HepG2 (cell line): ENCODE measurements at regions not wholly inside any gene's neighbourhood (a gene's known extent, or its start where the extent isn't known, plus 50 kb on each side); places are given as distances from the start of the nearest gene placed in this dataset.

Source experiments
- ATAC-seq: fragments of 200-7000 bp; cut with Tn5 transposase; 3 replicates; pipeline ENCODE4 v1.9.1; 2020; ENCODE audit warnings: mild to moderate bottlenecking, moderate library complexity
- BruUV-seq: library from RNA; stranded (reverse); fragments of 400-500 nt; replicated peaks from 2 replicates; lab custom pipeline; 2021; lab: Mats Ljungman, UMichigan
- CTCF ChIA-PET: fragments of 300-600 bp; formaldehyde crosslinking; extraction: SDS; loops from one replicate; lab custom pipeline; 2021; ENCODE audit warnings: low total read pairs, inconsistent platforms, low intra/inter-chr PET ratio; lab: Yijun Ruan, JAX
- POLR2A ChIA-PET: fragments of 350-600 bp; sonication (Branson Sonifier 250); formaldehyde crosslinking; loops from one replicate; lab custom pipeline; 2020; ENCODE audit warnings: antibody characterized with exemption, inconsistent platforms; lab: Yijun Ruan, JAX
- DNase-seq: peaks from one replicate; pipeline ENCODE4 v3.0.0-alpha.2; 2015; ENCODE audit warnings: low spot score
- FAIRE-seq: peaks from 3 replicates; lab custom pipeline; 2011; peaks lifted over from hg19 to GRCh38; lab: Jason Lieb, UNC
- H2AFZ ChIP-seq: one replicate; pipeline ENCODE4 v1.6.1; 2011; ENCODE audit warnings: low read length, inconsistent platforms
- H3K27ac ChIP-seq: fragments of 300-600 bp; 3 replicates; pipeline ENCODE4 v1.8.0; 2011; ENCODE audit warnings: mixed run types, mild to moderate bottlenecking, mixed read lengths, low read length, inconsistent platforms; ENCODE audit not compliant: insufficient read depth; ENCODE audit errors: extremely low read length
- H3K27me3 ChIP-seq, 2 experiments: fragments of 200-600 bp in 1 of 2; 2 replicates in 1 of 2; 3 replicates in 1 of 2; pipeline versions ENCODE4 v1.6.0 to v1.8.0; 2011; ENCODE audit warnings: low read length in 2 of 2, mild to moderate bottlenecking in 2 of 2, moderate library complexity in 2 of 2, inconsistent platforms in 1 of 2; ENCODE audit not compliant: insufficient read depth in 2 of 2, control insufficient read depth in 1 of 2
- H3K36me3 ChIP-seq, 2 experiments: fragments of 200-600 bp in 1 of 2; replicated peaks in 1 of 2; 2 replicates in 1 of 2; 3 replicates in 1 of 2; pipeline versions ENCODE4 v1.5.1 to v1.8.0; 2011; ENCODE audit warnings: low read length in 2 of 2, inconsistent platforms in 1 of 2; ENCODE audit not compliant: insufficient read depth in 2 of 2, control insufficient read depth in 1 of 2
- H3K4me1 ChIP-seq: 2 replicates; pipeline ENCODE4 v1.5.1; 2012; ENCODE audit warnings: low read length, inconsistent platforms; ENCODE audit not compliant: insufficient read depth
- H3K4me2 ChIP-seq: 2 replicates; pipeline ENCODE4 v1.6.0; 2011; ENCODE audit warnings: low read depth, low read length, inconsistent platforms
- H3K4me3 ChIP-seq, 3 experiments: fragments of 200-600 bp in 1 of 3; sonication (generic), shearing (Covaris generic) in 1 of 3; replicated peaks in 1 of 3; 2 replicates each; pipeline ENCODE4 v1.5.1; 2011 to 2016; ENCODE audit warnings: low read length in 3 of 3, inconsistent platforms in 2 of 3, low read depth in 2 of 3, mild to moderate bottlenecking in 2 of 3, control low read depth in 1 of 3, mixed read lengths in 1 of 3; ENCODE audit not compliant: insufficient read depth in 1 of 3
- H3K79me2 ChIP-seq: one replicate; pipeline ENCODE4 v1.6.1; 2011; ENCODE audit warnings: low read length, inconsistent platforms; ENCODE audit not compliant: insufficient read depth
- H3K9ac ChIP-seq: 2 replicates; pipeline ENCODE4 v1.6.0; 2011; ENCODE audit warnings: mild to moderate bottlenecking, low read depth, low read length, inconsistent platforms; ENCODE audit not compliant: insufficient read depth
- H3K9me3 ChIP-seq: 2 replicates; pipeline ENCODE4 v1.5.1; 2012; ENCODE audit warnings: mild to moderate bottlenecking, low read length
- H4K20me1 ChIP-seq: 2 replicates; pipeline ENCODE4 v1.6.0; 2011; ENCODE audit warnings: inconsistent platforms, mild to moderate bottlenecking, low read length, moderate library complexity; ENCODE audit not compliant: insufficient read depth
- ATF7 ChIP-seq, 2 experiments: fragments of 450-650 bp in 1 of 2; sonication (generic) in 1 of 2; formaldehyde crosslinking in 1 of 2; IDR thresholded peaks; 2 replicates each; pipeline versions ENCODE4 v1.4.0 to v1.6.1; 2016 to 2020; ENCODE audit warnings: antibody characterized with exemption in 1 of 2, mild to moderate bottlenecking in 1 of 2, missing genetic modification reagents in 1 of 2
- CAMTA2 ChIP-seq: sonication (generic); formaldehyde crosslinking; IDR thresholded peaks from 2 replicates; pipeline ENCODE4 v1.4.0; 2020; ENCODE audit warnings: mild to moderate bottlenecking, missing genetic modification reagents, borderline replicate concordance
- MZF1 ChIP-seq: sonication (generic); formaldehyde crosslinking; IDR thresholded peaks from 2 replicates; pipeline ENCODE4 v1.8.1; 2023; ENCODE audit warnings: mild to moderate bottlenecking, missing genetic modification reagents, borderline replicate concordance
- ZNF260 ChIP-seq: sonication (generic); formaldehyde crosslinking; IDR thresholded peaks from 2 replicates; pipeline ENCODE4 v1.4.0; 2020; ENCODE audit warnings: missing genetic modification reagents, low read depth, mild to moderate bottlenecking, borderline replicate concordance
- ZNF354B ChIP-seq: sonication (generic); formaldehyde crosslinking; IDR thresholded peaks from 2 replicates; pipeline ENCODE4 v1.8.0; 2022; ENCODE audit warnings: mild to moderate bottlenecking, missing genetic modification reagents
- ZNF432 ChIP-seq: sonication (generic); formaldehyde crosslinking; IDR thresholded peaks from 2 replicates; pipeline ENCODE4 v1.5.0; 2020; ENCODE audit warnings: missing genetic modification reagents, mild to moderate bottlenecking, borderline replicate concordance
- ZNF720 ChIP-seq: sonication (generic); formaldehyde crosslinking; IDR thresholded peaks from 2 replicates; pipeline ENCODE4 v1.4.0; 2020; ENCODE audit warnings: missing genetic modification reagents
- WGBS: methylation state at CpG from one replicate; pipeline ENCODE4 v1.1.6; 2017; ENCODE audit warnings: low lambda C conversion rate; 5-methylcytosine and 5-hydroxymethylcytosine counted together
- in situ Hi-C: cut with HindIII; loops from 2 replicates; pipeline ENCODE4 v1.10.0; 2017; ENCODE audit warnings: low pct_unique_long_range_greater_than_20kb; ENCODE audit not compliant: extremely low pct_ligation_motif_present
- intact Hi-C: fragments of 100-400 bp; cut with micrococcal nuclease; formaldehyde crosslinking; loops from one replicate; pipeline ENCODE4 v1.10.0; 2022; ENCODE audit not compliant: unreplicated experiment
- TF ChIP-seq, protein P1 (sequence below): sonication (generic); formaldehyde crosslinking; conservative IDR thresholded peaks from 2 replicates; pipeline ENCODE4 v1.8.1; 2023; ENCODE audit warnings: missing genetic modification reagents
- TF ChIP-seq, protein P2 (sequence below): sonication (generic); formaldehyde crosslinking; conservative IDR thresholded peaks from 2 replicates; pipeline ENCODE4 v1.8.0; 2022; ENCODE audit warnings: mild to moderate bottlenecking, moderate library complexity, missing genetic modification reagents
- TF ChIP-seq, protein P3 (sequence below): sonication (generic); formaldehyde crosslinking; IDR thresholded peaks from 2 replicates; pipeline ENCODE4 v1.5.0; 2020; ENCODE audit warnings: missing genetic modification reagents
- TF ChIP-seq, protein P4 (sequence below): sonication (generic); formaldehyde crosslinking; IDR thresholded peaks from 2 replicates; pipeline ENCODE4 v1.4.0; 2020; ENCODE audit warnings: missing genetic modification reagents

DNA sequence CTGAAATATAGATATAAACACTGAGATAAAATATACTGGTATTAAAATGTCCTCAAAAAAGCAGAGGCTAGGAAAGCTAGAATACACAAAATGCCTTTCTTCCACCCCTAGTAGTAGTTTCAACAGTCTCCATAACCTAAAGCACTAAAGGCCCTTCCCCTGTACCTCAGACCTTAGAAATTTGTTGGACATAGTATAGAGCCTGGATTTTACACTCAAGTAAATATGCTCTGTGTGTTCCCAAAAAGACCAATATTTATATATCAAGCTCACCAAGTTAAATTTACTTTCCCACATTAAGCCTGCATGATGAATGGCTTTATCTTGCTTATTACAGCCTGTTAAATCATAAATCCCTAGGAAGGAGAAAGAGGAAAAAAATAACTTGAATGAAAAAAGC is 378.7 kb upstream of the AZI2 start:
- in situ Hi-C loops: no loop called here
- no peak overlapping the region for H3K9ac ChIP-seq
- TF ChIP-seq ZNF720 (no peak), ZNF260 (CRISPR knock-in tag) (no peak), ZNF432 (CRISPR knock-in tag) (no peak), ZNF354B (CRISPR knock-in tag) (no peak), MZF1 (CRISPR knock-in tag) (no peak), ATF7 (IDR thresholded peaks at IDR 0.05) (no peak), ATF7 (CRISPR knock-in tag; IDR thresholded peaks at IDR 0.05) (no peak)
- TF ChIP-seq, protein P1, sequence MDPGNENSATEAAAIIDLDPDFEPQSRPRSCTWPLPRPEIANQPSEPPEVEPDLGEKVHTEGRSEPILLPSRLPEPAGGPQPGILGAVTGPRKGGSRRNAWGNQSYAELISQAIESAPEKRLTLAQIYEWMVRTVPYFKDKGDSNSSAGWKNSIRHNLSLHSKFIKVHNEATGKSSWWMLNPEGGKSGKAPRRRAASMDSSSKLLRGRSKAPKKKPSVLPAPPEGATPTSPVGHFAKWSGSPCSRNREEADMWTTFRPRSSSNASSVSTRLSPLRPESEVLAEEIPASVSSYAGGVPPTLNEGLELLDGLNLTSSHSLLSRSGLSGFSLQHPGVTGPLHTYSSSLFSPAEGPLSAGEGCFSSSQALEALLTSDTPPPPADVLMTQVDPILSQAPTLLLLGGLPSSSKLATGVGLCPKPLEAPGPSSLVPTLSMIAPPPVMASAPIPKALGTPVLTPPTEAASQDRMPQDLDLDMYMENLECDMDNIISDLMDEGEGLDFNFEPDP (CRISPR knock-in tag): no peak
- H3K4me3 ChIP-seq: no peak overlapping the region
- no peak for DNase-seq
- 0 out of 2 replicates have a peak, but pooled peaks cover 8% of the 10 kb centered on the region for H3K9me3 ChIP-seq
- H2AFZ ChIP-seq: no peak overlapping the region
- ChIA-PET POLR2A (no interaction called here), CTCF (interaction anchor here (1.1 kb wide), 1 partner anchor 251 kb away, joined by 3 read pairs; no protein-coding TSS in a partner anchor)
- H3K79me2 ChIP-seq: no peaks in the 10 kb centered on the region
- no peak for ATAC-seq
- H4K20me1 ChIP-seq: no peaks in the 10 kb centered on the region
- intact Hi-C loops: loop anchor here (1.0 kb wide), 2 partner anchors 60 to 251 kb away; no protein-coding TSS in a partner anchor
- H3K36me3 ChIP-seq: no peaks in the 10 kb centered on the region
- H3K27ac ChIP-seq: no peak overlapping the region
- no TSS peak for BruUV-seq
- H3K27me3 ChIP-seq: no peaks in the 10 kb centered on the region
- no peak for FAIRE-seq
- no peaks in the 10 kb centered on the region for H3K4me1 ChIP-seq
- no peak overlapping the region for H3K4me2 ChIP-seq

DNA sequence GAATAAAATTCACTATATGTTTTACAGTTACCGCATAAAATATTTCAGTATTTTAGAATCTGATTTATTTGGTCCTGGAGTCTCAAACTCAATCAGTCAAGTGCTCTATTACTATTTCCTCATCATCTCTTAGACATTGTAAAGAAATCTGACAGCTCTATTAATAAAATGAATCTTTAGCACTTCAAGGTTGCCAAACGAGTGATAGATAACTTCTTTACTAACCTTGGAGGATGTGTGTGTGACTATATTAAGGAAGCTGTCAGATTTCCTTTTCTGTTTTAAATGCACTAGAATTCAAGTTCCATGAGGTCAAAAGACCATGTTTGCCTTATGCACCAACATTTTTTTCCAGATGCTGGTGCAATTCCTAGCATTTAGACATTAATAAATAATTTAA is 389.8 kb upstream of the AZI2 start:
- no peak for DNase-seq
- H4K20me1 ChIP-seq: no peaks in the 10 kb centered on the region
- no peaks in the 10 kb centered on the region for H3K36me3 ChIP-seq
- no peak overlapping the region for H2AFZ ChIP-seq
- BruUV-seq: no TSS peak
- peaks cover 18% of the 10 kb centered on the region for H3K9me3 ChIP-seq
- 3% methylated on average over 2 of the region's 2 CpGs for WGBS
- intact Hi-C loops (no loop called here), in situ Hi-C loops (no loop called here)
- ChIA-PET CTCF (no interaction called here), POLR2A (no interaction called here)
- H3K27me3 ChIP-seq: no peaks in the 10 kb centered on the region
- H3K27ac ChIP-seq: no peak overlapping the region
- FAIRE-seq: no peak
- H3K4me1 ChIP-seq: no peaks in the 10 kb centered on the region
- no peak overlapping the region for H3K4me2 ChIP-seq
- no peak overlapping the region for H3K4me3 ChIP-seq
- no peaks in the 10 kb centered on the region for H3K79me2 ChIP-seq
- ATAC-seq: no peak
- H3K9ac ChIP-seq: no peak overlapping the region
- no peak for TF ChIP-seq CAMTA2 (CRISPR knock-in tag)
- TF ChIP-seq, protein P2, sequence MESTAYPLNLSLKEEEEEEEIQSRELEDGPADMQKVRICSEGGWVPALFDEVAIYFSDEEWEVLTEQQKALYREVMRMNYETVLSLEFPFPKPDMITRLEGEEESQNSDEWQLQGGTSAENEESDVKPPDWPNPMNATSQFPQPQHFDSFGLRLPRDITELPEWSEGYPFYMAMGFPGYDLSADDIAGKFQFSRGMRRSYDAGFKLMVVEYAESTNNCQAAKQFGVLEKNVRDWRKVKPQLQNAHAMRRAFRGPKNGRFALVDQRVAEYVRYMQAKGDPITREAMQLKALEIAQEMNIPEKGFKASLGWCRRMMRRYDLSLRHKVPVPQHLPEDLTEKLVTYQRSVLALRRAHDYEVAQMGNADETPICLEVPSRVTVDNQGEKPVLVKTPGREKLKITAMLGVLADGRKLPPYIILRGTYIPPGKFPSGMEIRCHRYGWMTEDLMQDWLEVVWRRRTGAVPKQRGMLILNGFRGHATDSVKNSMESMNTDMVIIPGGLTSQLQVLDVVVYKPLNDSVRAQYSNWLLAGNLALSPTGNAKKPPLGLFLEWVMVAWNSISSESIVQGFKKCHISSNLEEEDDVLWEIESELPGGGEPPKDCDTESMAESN (CRISPR knock-in tag): no peak
- TF ChIP-seq, protein P3, sequence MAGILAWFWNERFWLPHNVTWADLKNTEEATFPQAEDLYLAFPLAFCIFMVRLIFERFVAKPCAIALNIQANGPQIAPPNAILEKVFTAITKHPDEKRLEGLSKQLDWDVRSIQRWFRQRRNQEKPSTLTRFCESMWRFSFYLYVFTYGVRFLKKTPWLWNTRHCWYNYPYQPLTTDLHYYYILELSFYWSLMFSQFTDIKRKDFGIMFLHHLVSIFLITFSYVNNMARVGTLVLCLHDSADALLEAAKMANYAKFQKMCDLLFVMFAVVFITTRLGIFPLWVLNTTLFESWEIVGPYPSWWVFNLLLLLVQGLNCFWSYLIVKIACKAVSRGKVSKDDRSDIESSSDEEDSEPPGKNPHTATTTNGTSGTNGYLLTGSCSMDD (CRISPR knock-in tag): no peak
- TF ChIP-seq, protein P4, sequence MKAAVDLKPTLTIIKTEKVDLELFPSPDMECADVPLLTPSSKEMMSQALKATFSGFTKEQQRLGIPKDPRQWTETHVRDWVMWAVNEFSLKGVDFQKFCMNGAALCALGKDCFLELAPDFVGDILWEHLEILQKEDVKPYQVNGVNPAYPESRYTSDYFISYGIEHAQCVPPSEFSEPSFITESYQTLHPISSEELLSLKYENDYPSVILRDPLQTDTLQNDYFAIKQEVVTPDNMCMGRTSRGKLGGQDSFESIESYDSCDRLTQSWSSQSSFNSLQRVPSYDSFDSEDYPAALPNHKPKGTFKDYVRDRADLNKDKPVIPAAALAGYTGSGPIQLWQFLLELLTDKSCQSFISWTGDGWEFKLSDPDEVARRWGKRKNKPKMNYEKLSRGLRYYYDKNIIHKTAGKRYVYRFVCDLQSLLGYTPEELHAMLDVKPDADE (CRISPR knock-in tag): no peak
